ENCODE measurements at regions not wholly inside any gene's neighbourhood (a gene's known extent, or its start where the extent isn't known, plus 50 kb on each side); places are given as distances from the start of the nearest gene placed in this dataset.

GRCh38 chr2:61639721-61640120 is 101.6 kb upstream of the XPO1 start:
- no TSS peak for BruUV-seq (replicated peaks)
- DNase-seq: no peak
- peaks cover 6% of the 10 kb centered on the region for H3K36me3 Mint-ChIP-seq (ENCODE audit: insufficient read depth, unreplicated experiment)
- TF ChIP-seq, protein P1, sequence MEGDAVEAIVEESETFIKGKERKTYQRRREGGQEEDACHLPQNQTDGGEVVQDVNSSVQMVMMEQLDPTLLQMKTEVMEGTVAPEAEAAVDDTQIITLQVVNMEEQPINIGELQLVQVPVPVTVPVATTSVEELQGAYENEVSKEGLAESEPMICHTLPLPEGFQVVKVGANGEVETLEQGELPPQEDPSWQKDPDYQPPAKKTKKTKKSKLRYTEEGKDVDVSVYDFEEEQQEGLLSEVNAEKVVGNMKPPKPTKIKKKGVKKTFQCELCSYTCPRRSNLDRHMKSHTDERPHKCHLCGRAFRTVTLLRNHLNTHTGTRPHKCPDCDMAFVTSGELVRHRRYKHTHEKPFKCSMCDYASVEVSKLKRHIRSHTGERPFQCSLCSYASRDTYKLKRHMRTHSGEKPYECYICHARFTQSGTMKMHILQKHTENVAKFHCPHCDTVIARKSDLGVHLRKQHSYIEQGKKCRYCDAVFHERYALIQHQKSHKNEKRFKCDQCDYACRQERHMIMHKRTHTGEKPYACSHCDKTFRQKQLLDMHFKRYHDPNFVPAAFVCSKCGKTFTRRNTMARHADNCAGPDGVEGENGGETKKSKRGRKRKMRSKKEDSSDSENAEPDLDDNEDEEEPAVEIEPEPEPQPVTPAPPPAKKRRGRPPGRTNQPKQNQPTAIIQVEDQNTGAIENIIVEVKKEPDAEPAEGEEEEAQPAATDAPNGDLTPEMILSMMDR (IDR thresholded peaks at IDR 0.05; ENCODE audit: insufficient read depth in 1 of 2, low read depth in 1 of 2, low read length in 1 of 2, severe bottlenecking in 1 of 2, unreplicated experiment in 1 of 2): no peak
- H3K27me3 ChIP-seq (replicated peaks; ENCODE audit: control insufficient read depth, insufficient read depth, low read length): no peaks in the 10 kb centered on the region
- H3K36me3 ChIP-seq (ENCODE audit: control insufficient read depth, insufficient read depth, low read length): no peaks in the 10 kb centered on the region
- H3K4me3 ChIP-seq (ENCODE audit: low read depth, low read length): no peak overlapping the region
- no peaks in the 10 kb centered on the region for H3K27me3 Mint-ChIP-seq (ENCODE audit: insufficient read depth, unreplicated experiment)
- ChIA-PET POLR2A (no interaction called here), CTCF (no interaction called here)
- H3K4me1 Mint-ChIP-seq (ENCODE audit: low read depth, unreplicated experiment): peaks cover 41% of the 10 kb centered on the region
- no peaks in the 10 kb centered on the region for H3K9me3 ChIP-seq
- no peaks in the 10 kb centered on the region for H3K9me3 Mint-ChIP-seq (ENCODE audit: unreplicated experiment)
- H3K4me1 ChIP-seq: peaks cover 47% of the 10 kb centered on the region
- intact Hi-C loops (cut with micrococcal nuclease; ENCODE audit: unreplicated experiment): loop anchor here (5.0 kb wide), 1 partner anchor 102 kb away; the partner anchor contains the start of gene XPO1
- peak overlapping the region; percentile 78 for H3K27ac Mint-ChIP-seq (ENCODE audit: unreplicated experiment)
- no peak overlapping the region for H3K4me3 Mint-ChIP-seq (ENCODE audit: unreplicated experiment)

- peaks cover 41% of the 10 kb centered on the region for H3K4me1 Mint-ChIP-seq (ENCODE audit: low read depth, unreplicated experiment)
- intact Hi-C loops (cut with micrococcal nuclease; ENCODE audit: unreplicated experiment): loop anchor here (5.0 kb wide), 1 partner anchor 99 kb away; the partner anchor contains the start of gene XPO1
- TF ChIP-seq, protein P1 (IDR thresholded peaks at IDR 0.05; ENCODE audit: insufficient read depth in 1 of 2, low read depth in 1 of 2, low read length in 1 of 2, severe bottlenecking in 1 of 2, unreplicated experiment in 1 of 2): no peak
- Histone ChIP-seq H3K27me3 (replicated peaks; ENCODE audit: control insufficient read depth, insufficient read depth, low read length) (no peaks in the 10 kb centered on the region), H3K36me3 (ENCODE audit: control insufficient read depth, insufficient read depth, low read length) (no peaks in the 10 kb centered on the region), H3K9me3 (no peaks in the 10 kb centered on the region), H3K4me3 (ENCODE audit: low read depth, low read length) (no peak overlapping the region), H3K4me1 (peaks cover 47% of the 10 kb centered on the region)
- peaks cover 6% of the 10 kb centered on the region for H3K36me3 Mint-ChIP-seq (ENCODE audit: insufficient read depth, unreplicated experiment)
- no peak overlapping the region for H3K4me3 Mint-ChIP-seq (ENCODE audit: unreplicated experiment)
- H3K27ac Mint-ChIP-seq (ENCODE audit: unreplicated experiment): peak overlapping the region; percentile 48
- DNase-seq: no peak
- no peaks in the 10 kb centered on the region for H3K9me3 Mint-ChIP-seq (ENCODE audit: unreplicated experiment)
- H3K27me3 Mint-ChIP-seq (ENCODE audit: insufficient read depth, unreplicated experiment): no peaks in the 10 kb centered on the region
- ChIA-PET POLR2A (no interaction called here), CTCF (interaction anchor here (0.6 kb wide), 1 partner anchor 26 kb away, joined by 4 read pairs; no protein-coding TSS in a partner anchor)
- BruUV-seq (replicated peaks): no TSS peak
Observed at GRCh38 chr2:61636686-61637085, 98.5 kb upstream of the XPO1 start.

DNA sequence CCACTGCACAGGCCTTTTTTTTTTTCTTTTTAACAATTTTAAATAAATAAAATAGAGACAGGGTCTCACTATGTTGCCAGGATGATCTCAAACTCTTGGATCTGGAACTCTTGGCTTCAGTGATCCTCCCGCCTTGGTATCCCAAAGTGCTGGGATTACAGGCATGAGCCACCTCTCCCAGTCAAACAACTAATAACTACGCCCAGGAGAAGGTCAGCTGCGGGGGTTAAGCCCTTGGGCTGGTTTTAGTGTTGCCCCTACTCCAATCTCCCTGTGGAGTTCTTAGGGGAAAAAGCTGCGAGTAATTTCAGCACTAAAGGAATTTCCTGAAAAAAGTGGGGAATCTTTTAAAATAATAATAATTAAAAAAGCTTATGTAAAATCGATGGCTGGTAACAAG is 96.4 kb upstream of the XPO1 start:
- Mint-ChIP-seq H3K4me1 (ENCODE audit: low read depth, unreplicated experiment) (peaks cover 40% of the 10 kb centered on the region), H3K4me3 (ENCODE audit: unreplicated experiment) (no peak overlapping the region), H3K27ac (ENCODE audit: unreplicated experiment) (no peak overlapping the region), H3K9me3 (ENCODE audit: unreplicated experiment) (no peaks in the 10 kb centered on the region), H3K27me3 (ENCODE audit: insufficient read depth, unreplicated experiment) (no peaks in the 10 kb centered on the region), H3K36me3 (ENCODE audit: insufficient read depth, unreplicated experiment) (peaks cover 5% of the 10 kb centered on the region)
- intact Hi-C loops (cut with micrococcal nuclease; ENCODE audit: unreplicated experiment): no loop called here
- no peaks in the 10 kb centered on the region for H3K27me3 ChIP-seq (replicated peaks; ENCODE audit: control insufficient read depth, insufficient read depth, low read length)
- peaks cover 39% of the 10 kb centered on the region for H3K4me1 ChIP-seq
- CTCF ChIA-PET: no interaction called here
- BruUV-seq (replicated peaks): no TSS peak
- no peaks in the 10 kb centered on the region for H3K36me3 ChIP-seq (ENCODE audit: control insufficient read depth, insufficient read depth, low read length)
- H3K4me3 ChIP-seq (ENCODE audit: low read depth, low read length): no peak overlapping the region
- POLR2A ChIA-PET: no interaction called here
- DNase-seq: no peak
- H3K9me3 ChIP-seq: no peaks in the 10 kb centered on the region
- TF ChIP-seq, protein P1 (IDR thresholded peaks at IDR 0.05; ENCODE audit: insufficient read depth in 1 of 2, low read depth in 1 of 2, low read length in 1 of 2, severe bottlenecking in 1 of 2, unreplicated experiment in 1 of 2): no peak
